ENCODE measurements at regions not wholly inside any gene's neighbourhood (a gene's known extent, or its start where the extent isn't known, plus 50 kb on each side); places are given as distances from the start of the nearest gene placed in this dataset.

DNA sequence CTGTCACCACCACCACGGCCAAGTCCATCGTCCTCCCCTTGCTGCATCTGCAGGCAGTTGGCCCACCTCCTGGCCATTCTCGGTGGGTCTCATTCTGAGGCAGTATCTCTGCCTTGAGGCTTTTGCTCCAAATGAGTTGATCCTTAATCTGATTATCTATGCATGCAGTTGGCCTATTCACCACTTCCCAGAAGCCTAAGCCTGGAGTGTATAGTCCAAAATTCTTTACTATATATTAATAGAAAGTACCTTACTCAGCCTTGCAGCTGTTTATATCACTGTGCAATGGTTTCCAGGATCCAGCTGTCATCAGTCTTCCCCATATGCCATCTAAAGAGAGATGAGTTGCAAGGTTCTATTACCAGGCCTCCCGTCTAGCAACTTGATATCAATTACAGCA lies 292.4 kb downstream of the SS18 start:
- Histone ChIP-seq H3K27ac (ENCODE audit: low read depth, low read length) (no peak overlapping the region), H3K4me1 (ENCODE audit: control insufficient read depth in 1 of 2, insufficient read depth in 2 of 2, low read length in 2 of 2) (no peaks in the 10 kb centered on the region), H3K36me3 (ENCODE audit: control insufficient read depth in 1 of 2, insufficient read depth in 2 of 2, low read length in 2 of 2) (no peaks in the 10 kb centered on the region), H2AFZ (ENCODE audit: low read depth, low read length, poor library complexity, severe bottlenecking) (no peak overlapping the region), H4K20me1 (ENCODE audit: insufficient read depth) (no peaks in the 10 kb centered on the region), H3K9me3 (ENCODE audit: control insufficient read depth in 1 of 2, insufficient read depth in 1 of 2, low read depth in 1 of 2, low read length in 2 of 2) (no peaks in the 10 kb centered on the region), H3K9ac (ENCODE audit: low read length) (no peak overlapping the region), H3K79me2 (ENCODE audit: insufficient read depth, low read length) (no peaks in the 10 kb centered on the region), H3K4me2 (ENCODE audit: low read length) (no peak overlapping the region), H3K27me3 (ENCODE audit: insufficient read depth, low read length) (peaks cover 8% of the 10 kb centered on the region; the same call in 1 of the 2 replicates), H3K4me3 (replicated peaks in 1 of 2; ENCODE audit: low read depth in 1 of 2, low read length in 2 of 2) (no peak overlapping the region), H3K9me2 (ENCODE audit: insufficient read depth) (no peaks in the 10 kb centered on the region)
- RAD21 ChIA-PET (ENCODE audit: low non-redundant PET in 1 of 2, low total read pairs in 2 of 2, uncharacterized antibody in 2 of 2, unreplicated experiment in 2 of 2), result no interaction called here
- POLR2A ChIA-PET, result no interaction called here
- no TSS peak for BruUV-seq (replicated peaks)
- intact Hi-C loops (cut with micrococcal nuclease), result no loop called here
- no peak for ATAC-seq
- DNase-seq (ENCODE audit: low read depth, low spot score), result no peak
- TF ChIP-seq, protein P1, sequence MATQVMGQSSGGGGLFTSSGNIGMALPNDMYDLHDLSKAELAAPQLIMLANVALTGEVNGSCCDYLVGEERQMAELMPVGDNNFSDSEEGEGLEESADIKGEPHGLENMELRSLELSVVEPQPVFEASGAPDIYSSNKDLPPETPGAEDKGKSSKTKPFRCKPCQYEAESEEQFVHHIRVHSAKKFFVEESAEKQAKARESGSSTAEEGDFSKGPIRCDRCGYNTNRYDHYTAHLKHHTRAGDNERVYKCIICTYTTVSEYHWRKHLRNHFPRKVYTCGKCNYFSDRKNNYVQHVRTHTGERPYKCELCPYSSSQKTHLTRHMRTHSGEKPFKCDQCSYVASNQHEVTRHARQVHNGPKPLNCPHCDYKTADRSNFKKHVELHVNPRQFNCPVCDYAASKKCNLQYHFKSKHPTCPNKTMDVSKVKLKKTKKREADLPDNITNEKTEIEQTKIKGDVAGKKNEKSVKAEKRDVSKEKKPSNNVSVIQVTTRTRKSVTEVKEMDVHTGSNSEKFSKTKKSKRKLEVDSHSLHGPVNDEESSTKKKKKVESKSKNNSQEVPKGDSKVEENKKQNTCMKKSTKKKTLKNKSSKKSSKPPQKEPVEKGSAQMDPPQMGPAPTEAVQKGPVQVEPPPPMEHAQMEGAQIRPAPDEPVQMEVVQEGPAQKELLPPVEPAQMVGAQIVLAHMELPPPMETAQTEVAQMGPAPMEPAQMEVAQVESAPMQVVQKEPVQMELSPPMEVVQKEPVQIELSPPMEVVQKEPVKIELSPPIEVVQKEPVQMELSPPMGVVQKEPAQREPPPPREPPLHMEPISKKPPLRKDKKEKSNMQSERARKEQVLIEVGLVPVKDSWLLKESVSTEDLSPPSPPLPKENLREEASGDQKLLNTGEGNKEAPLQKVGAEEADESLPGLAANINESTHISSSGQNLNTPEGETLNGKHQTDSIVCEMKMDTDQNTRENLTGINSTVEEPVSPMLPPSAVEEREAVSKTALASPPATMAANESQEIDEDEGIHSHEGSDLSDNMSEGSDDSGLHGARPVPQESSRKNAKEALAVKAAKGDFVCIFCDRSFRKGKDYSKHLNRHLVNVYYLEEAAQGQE (IDR thresholded peaks at IDR 0.05; ENCODE audit: low read depth), result no peak
- no peak for TF ChIP-seq TCF7L2 (IDR thresholded peaks at IDR 0.05; ENCODE audit: borderline replicate concordance, extremely low read depth, insufficient read depth, insufficient read length)
- TF ChIP-seq, protein P2, sequence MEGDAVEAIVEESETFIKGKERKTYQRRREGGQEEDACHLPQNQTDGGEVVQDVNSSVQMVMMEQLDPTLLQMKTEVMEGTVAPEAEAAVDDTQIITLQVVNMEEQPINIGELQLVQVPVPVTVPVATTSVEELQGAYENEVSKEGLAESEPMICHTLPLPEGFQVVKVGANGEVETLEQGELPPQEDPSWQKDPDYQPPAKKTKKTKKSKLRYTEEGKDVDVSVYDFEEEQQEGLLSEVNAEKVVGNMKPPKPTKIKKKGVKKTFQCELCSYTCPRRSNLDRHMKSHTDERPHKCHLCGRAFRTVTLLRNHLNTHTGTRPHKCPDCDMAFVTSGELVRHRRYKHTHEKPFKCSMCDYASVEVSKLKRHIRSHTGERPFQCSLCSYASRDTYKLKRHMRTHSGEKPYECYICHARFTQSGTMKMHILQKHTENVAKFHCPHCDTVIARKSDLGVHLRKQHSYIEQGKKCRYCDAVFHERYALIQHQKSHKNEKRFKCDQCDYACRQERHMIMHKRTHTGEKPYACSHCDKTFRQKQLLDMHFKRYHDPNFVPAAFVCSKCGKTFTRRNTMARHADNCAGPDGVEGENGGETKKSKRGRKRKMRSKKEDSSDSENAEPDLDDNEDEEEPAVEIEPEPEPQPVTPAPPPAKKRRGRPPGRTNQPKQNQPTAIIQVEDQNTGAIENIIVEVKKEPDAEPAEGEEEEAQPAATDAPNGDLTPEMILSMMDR (IDR thresholded peaks at IDR 0.05 in 2 of 3, conservative IDR thresholded peaks at IDR 0.05 in 1 of 3; ENCODE audit: borderline replicate concordance in 1 of 3, insufficient read depth in 1 of 3, low read depth in 2 of 3, low read length in 2 of 3), result no peak
- TF ChIP-seq EGR1 (IDR thresholded peaks at IDR 0.05; ENCODE audit: low read depth), result no peak
- no peak for TF ChIP-seq FOSL1 (IDR thresholded peaks at IDR 0.05; ENCODE audit: low read depth)
- TF ChIP-seq CBX3 (IDR thresholded peaks at IDR 0.05; ENCODE audit: low read depth), result no peak
- TF ChIP-seq SP1 (IDR thresholded peaks at IDR 0.05; ENCODE audit: low read depth), result no peak
- no peak for TF ChIP-seq POLR2AphosphoS5 (IDR thresholded peaks at IDR 0.05; ENCODE audit: low read depth, low read length)
- no peak for TF ChIP-seq SIN3A (IDR thresholded peaks at IDR 0.05; ENCODE audit: low read depth)
- TF ChIP-seq, protein P3, sequence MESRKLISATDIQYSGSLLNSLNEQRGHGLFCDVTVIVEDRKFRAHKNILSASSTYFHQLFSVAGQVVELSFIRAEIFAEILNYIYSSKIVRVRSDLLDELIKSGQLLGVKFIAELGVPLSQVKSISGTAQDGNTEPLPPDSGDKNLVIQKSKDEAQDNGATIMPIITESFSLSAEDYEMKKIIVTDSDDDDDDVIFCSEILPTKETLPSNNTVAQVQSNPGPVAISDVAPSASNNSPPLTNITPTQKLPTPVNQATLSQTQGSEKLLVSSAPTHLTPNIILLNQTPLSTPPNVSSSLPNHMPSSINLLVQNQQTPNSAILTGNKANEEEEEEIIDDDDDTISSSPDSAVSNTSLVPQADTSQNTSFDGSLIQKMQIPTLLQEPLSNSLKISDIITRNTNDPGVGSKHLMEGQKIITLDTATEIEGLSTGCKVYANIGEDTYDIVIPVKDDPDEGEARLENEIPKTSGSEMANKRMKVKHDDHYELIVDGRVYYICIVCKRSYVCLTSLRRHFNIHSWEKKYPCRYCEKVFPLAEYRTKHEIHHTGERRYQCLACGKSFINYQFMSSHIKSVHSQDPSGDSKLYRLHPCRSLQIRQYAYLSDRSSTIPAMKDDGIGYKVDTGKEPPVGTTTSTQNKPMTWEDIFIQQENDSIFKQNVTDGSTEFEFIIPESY (IDR thresholded peaks at IDR 0.05; ENCODE audit: extremely low read depth, insufficient replicate concordance, low read length), result no peak
- TF ChIP-seq EZH2 (IDR thresholded peaks at IDR 0.05), result no peak
- TF ChIP-seq, protein P4, sequence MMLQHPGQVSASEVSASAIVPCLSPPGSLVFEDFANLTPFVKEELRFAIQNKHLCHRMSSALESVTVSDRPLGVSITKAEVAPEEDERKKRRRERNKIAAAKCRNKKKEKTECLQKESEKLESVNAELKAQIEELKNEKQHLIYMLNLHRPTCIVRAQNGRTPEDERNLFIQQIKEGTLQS (IDR thresholded peaks at IDR 0.05), result no peak
- no peak for TF ChIP-seq ZNF274 (IDR thresholded peaks at IDR 0.05; ENCODE audit: low read depth, low read length)
- TF ChIP-seq, protein P5, sequence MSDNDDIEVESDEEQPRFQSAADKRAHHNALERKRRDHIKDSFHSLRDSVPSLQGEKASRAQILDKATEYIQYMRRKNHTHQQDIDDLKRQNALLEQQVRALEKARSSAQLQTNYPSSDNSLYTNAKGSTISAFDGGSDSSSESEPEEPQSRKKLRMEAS (IDR thresholded peaks at IDR 0.05), result no peak
- no peak for TF ChIP-seq ELF1 (IDR thresholded peaks at IDR 0.05; ENCODE audit: borderline replicate concordance, low read depth)
- TF ChIP-seq POLR2A (IDR thresholded peaks at IDR 0.05; ENCODE audit: borderline replicate concordance, extremely low read depth, insufficient read depth, insufficient read length), result no peak
- TF ChIP-seq CEBPB (IDR thresholded peaks at IDR 0.05; ENCODE audit: low read depth), result no peak
- TF ChIP-seq JUND (IDR thresholded peaks at IDR 0.05), result no peak
- no peak for TF ChIP-seq EZH2phosphoT487 (IDR thresholded peaks at IDR 0.05; ENCODE audit: borderline replicate concordance)
- CTCF ChIA-PET, result no interaction called here

All from HCT116 (cell line).